DOHH2 (cell line): ENCODE measurements at regions not wholly inside any gene's neighbourhood (a gene's known extent, or its start where the extent isn't known, plus 50 kb on each side); places are given as distances from the start of the nearest gene placed in this dataset.
"Not testable (repeated sequence)": the region's sequence is repeated elsewhere in the genome, so short reads cannot be mapped to it uniquely, and the experiment has no call there.

ENCODE experiments used
- EZH2phosphoT487 ChIP-seq: fragments of 200-600 bp; sonication (generic); IDR thresholded peaks from 2 replicates; pipeline ENCODE4 v1.6.1; 2017; ENCODE audit warnings: borderline replicate concordance, mild to moderate bottlenecking, antibody characterized with exemption, low read length, moderate library complexity, mixed read lengths
- TF ChIP-seq, protein P1 (sequence below): fragments of 200-600 bp; sonication (generic); IDR thresholded peaks from one replicate; pipeline ENCODE4 v1.5.1; 2014; ENCODE audit warnings: antibody characterized with exemption, mild to moderate bottlenecking, low read depth, low read length; ENCODE audit not compliant: poor library complexity, severe bottlenecking

DNA sequence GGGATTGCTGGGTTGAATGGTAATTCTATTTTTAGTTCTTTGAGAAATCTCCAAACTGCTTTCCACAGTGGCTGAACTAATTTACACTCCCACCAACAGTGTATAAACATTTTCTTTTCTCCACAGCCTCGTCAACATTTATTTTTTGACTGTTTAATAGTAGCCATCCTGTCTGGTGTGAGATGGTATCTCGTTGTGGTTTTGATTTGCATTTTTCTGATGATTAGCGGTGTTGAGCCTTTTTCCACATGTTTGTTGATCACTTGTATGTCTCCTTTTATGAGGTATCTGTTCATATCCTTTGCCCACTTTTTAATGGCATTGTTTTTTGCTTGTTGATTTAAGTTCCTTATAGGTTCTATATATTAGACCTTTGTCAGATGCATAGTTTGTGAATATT, 85.1 kb upstream of the SMAD3 start:
- TF ChIP-seq, protein P1, sequence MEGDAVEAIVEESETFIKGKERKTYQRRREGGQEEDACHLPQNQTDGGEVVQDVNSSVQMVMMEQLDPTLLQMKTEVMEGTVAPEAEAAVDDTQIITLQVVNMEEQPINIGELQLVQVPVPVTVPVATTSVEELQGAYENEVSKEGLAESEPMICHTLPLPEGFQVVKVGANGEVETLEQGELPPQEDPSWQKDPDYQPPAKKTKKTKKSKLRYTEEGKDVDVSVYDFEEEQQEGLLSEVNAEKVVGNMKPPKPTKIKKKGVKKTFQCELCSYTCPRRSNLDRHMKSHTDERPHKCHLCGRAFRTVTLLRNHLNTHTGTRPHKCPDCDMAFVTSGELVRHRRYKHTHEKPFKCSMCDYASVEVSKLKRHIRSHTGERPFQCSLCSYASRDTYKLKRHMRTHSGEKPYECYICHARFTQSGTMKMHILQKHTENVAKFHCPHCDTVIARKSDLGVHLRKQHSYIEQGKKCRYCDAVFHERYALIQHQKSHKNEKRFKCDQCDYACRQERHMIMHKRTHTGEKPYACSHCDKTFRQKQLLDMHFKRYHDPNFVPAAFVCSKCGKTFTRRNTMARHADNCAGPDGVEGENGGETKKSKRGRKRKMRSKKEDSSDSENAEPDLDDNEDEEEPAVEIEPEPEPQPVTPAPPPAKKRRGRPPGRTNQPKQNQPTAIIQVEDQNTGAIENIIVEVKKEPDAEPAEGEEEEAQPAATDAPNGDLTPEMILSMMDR, result not testable (repeated sequence)
- TF ChIP-seq EZH2phosphoT487, result not testable (repeated sequence)
